IPS-NIHi7 (cell line): ENCODE measurements at regions not wholly inside any gene's neighbourhood (a gene's known extent, or its start where the extent isn't known, plus 50 kb on each side); places are given as distances from the start of the nearest gene placed in this dataset.

Experiments used
- DNase-seq: peaks from one replicate; pipeline ENCODE4 v3.0.0; 2012; ENCODE audit warnings: mixed read lengths; ENCODE audit errors: extremely low spot score

DNA sequence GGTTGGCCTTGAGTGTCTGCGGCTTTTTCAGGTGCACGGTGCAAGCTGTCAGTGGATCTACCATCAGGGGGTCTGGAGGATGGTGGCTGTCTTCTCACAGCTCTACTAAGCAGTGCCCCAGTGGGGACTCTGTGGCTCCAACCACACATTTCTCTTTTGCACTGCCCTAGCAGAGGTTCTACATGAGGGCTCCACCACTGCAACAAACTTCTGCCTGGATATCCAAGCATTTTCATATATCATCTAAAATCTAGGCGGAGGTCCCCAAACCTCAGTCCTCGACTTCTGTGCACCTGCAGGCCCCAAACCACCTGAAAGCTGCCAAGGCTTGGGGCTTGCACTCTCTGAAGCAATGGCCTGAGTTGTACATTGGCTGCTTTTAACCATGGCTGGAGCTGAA lies 601.5 kb downstream of the MTRR start:
- DNase-seq, result no peak

DNA sequence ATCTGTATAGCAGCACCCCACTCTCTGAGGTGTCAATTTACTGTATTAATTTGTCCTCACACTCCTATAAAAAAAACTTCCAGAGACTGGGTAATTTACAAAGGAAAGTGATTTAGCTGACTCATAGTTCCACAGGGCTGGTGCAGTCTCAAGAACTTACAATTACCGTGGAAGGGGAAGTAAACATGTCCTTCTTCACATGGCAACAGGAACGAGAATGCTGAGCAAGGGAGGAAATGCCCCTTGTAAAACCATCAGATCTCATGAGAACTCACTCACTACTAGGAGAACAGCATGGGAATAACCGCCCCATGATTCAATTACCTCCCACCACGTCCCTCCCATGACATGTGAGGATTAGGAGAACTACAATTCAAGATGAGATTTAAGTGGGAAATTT lies 602.6 kb downstream of the MTRR start:
- no peak for DNase-seq

DNA sequence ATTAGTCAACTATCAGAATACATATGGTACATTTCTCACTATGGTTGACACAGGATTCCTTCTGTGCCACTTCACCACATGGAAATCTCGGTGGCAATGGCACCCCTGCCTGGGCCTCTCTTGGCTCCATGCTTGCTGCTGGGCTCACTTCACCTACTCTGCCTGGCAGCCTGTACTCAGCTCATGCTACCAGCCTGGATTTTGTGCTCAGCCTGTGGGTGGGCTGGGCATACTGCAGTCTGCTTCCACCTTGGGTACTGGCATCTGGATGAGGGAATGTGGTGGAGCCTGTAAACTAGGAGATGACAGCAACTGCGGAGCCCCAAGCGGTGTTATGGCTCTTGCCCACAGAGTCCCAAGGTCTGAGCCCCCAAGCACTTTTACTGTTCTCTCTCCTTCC lies 604.1 kb downstream of the MTRR start:
- DNase-seq, result no peak

DNA sequence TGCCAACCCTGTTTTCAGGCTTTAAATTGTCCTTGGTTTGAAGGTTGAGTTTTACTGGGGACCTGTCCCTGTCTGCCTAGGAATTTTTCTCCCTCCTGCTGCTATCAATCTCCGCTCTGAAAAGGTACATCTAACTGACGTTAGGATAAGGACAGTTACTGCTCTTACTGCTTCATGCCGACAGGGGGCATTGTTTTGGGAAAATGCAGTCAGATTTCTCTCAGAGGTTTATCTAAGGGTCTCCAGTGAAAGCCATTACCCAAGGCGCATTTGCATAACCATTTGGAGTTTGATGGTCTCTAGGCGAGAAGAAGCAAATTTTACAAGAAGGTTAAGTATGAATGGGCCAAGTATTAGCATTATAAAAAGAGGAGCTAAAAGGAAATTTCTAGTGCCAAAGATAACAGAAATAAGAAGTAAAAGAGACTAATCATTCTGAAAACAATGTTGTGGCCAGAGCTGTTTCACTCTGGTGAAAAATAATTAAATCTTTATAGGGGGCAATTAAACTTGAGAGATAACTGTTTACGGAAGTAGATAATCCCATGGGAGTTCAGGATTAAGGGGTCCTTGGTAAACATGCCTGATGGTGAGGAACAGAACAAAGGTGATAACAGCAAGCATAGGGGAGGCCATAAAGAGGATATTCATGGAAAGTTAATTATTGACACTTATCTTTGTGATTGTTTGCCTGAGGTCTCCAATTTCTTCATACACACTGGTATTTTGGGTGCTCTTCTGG lies 605.0 kb downstream of the MTRR start:
- peak; percentile 60 for DNase-seq

DNA sequence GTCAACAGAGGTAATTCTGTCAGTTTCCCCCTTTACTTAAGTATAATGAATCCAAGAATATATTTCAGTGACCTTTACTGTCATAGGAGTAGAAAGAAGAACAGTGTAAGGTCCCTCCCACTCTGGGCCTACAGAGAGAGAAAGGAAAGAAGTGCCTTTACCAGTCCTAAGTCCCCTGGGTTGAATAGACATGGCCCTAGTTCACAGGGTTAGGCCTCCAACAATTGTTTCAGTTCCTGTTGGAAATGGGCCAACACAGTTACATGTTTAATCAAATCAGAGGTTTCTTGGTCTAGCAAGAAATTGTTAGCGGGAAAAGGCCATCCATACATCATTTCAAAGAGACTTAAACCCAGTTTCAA lies 605.6 kb downstream of the MTRR start:
- DNase-seq, result no peak

DNA sequence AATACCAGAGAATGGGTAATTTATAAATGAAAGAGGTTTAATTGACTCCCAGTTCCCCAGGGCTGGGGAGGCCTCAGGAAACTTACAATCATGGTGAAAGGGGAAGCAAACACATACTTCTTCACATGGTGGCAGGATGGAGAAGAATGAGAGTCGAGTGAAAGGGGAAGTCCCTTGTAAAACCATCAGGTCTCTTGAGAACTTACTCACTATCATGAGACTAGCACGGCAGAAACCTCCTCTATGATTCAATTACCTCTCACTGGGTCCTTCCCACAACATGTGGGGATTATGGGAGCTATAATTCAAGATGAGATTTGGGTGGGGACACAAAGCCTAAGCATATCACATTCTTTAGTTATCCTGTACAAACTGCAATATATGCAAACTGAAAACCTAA lies 609.4 kb downstream of the MTRR start:
- no peak for DNase-seq

DNA sequence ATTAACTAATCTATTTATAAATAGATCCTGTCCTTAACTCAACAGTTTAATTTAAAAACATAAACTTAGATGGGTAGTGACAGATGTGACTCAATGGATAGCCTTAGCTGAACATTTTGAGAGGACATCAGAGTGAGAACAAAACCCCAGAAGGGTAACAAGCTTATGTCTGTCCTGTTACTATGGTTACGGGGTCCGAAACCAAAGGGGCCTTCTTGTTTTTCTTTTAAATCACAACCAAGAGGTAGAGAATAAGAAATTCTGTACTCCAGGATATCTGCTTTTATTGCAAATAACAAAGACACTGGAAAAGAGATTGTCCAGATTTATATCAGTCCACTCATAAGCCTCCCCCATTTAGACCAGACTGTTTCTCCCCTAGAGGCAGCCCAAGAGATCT lies 612.1 kb downstream of the MTRR start:
- no peak for DNase-seq

DNA sequence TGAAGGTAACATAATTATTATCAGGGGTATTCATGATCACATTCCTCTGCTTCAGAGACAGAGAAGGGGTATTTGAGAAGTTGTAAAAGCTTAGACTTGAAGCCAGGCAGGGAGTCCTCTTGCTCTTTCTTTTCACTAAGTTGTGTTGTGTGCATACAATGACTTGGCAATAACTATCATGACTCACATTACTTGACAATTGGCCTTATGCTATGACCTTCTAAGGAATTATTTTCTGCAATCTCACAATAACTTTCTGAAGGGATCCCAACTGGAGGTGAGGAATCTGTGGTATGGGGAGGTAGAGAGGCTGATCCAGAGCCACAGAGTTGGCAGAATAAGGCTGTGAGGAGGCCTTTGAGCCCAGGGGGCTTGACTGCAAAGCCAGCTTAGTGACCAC lies 622.3 kb downstream of the MTRR start:
- no peak for DNase-seq

DNA sequence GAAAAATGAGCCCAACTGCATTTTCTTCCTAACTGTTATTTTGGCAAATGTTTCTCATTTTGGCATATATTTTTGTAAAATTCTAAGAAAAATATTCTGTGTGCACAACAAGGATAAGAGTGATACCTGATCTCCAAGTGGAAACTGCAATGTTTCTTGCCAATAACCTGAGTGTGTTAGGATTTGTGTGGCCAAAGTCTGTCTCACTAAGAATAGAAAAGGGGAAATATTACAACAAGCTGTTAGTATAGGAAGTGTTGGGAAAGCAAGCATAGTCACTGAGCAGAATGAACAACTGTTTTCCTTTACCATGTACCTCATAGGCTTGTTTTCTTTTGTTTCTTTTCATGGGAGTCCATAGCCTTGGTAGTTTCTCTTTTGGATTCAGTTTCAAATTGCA lies 624.2 kb downstream of the MTRR start:
- DNase-seq, result no peak

DNA sequence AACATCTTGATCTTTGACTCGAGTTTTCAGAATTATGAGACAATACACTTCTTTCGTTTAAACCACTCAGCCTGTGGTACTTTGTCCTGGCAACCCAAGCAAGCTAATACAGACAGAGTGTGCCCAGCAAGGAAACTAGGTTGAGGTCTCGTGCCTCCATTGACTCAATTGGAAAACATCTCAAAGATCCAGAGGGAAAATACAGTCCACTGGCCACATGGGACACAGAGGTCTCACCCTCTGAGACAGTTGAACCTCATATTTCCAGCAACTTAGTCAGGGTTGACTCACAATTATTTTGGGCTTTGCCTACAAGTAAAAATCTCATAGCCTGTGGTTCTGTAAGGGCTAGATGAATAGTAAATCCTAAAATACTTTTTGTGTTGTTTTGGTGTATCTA lies 631.5 kb downstream of the MTRR start:
- DNase-seq, result no peak

DNA sequence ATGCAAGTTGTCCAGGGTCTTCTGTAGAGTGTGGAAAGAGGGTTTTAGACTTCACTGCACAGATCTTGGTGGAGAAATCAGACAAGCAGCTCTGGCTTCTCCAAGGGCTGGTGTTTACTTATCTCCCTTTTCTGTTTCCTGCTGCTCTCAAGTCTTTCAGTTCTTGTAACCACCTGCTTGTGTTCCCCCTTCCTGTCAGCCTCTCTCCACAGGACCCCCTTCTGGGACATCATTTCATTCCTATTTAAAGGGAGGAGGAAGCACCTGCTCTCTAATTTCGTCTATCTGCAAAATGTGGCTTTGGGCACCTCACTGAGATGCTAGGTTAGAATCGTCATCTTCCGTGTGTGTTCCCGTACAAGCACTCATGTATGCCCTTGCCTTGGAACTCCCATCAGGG lies 636.2 kb downstream of the MTRR start:
- no peak for DNase-seq

DNA sequence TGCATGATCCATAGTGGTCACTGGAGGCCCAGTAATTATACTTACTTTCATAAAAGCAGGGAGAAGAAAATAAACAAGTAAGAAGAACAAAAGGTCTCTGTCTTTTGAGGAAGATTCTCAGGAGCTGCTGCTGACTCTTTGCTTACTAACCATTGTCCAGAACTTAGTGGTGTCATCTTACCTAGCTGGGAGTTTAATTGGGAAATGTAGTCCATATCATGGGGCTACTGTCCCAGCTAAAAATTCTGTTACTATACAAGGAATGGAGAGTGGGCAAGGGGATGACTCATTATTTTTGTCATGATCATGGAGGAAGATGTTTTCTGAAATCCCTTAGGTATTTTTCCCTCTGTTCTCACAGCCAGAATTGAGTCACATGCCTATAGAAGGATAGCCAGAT lies 639.3 kb downstream of the MTRR start:
- no peak for DNase-seq

DNA sequence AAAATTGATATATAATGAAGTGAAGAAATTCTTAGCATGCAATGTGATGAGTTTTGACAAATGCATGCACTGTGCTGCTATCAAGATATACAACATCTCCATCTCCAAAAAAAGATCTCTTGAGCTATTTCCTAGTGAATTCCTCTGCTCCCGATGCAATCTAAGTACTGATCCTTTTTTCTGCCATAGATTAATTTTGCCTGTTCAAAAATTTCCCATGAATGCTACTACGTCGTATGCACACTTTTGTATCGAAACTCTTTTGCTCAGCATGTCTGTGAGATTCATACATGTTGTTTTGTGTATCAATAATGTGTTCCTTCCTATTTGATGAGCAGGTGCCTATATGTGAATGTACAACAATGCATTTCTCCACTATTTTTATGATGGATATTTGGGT lies 647.4 kb downstream of the MTRR start:
- no peak for DNase-seq

DNA sequence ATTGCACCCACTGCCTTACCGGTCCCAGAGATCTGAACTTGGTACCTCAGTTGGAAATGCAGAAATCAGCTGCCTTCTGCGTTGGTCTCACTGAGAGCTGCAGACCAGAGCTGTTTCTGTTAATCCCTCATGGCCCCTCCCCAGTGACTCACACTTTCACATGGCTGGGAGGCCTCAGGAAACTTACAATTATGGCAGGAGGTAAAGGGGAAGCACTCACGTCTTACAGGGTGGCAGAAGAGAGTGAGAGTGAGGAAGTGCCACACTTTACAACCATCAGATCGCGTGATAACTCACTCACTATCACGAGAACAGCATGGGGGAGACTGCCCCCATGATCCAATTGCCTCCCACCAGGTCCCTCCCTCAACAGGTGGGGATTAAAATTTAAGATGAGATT lies 648.5 kb downstream of the MTRR start:
- no peak for DNase-seq

DNA sequence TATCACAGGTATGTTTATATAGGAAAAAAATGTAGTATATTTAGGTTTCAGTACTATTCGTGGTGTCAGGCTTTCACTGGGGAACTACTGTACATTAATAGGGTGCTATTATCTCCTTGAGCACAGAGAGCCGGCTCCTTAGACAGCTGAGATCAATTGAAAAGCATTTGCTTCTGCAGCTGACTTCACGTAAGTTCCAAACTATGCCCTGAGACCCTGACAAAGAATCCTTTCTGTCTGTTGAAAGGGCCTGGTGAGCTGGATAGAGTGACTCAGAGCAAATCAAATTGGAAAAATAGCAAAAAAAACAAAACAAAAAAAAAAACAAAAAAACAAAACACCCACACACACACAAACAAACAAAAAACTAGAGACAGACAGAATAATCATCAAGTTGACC lies 652.0 kb downstream of the MTRR start:
- no peak for DNase-seq

DNA sequence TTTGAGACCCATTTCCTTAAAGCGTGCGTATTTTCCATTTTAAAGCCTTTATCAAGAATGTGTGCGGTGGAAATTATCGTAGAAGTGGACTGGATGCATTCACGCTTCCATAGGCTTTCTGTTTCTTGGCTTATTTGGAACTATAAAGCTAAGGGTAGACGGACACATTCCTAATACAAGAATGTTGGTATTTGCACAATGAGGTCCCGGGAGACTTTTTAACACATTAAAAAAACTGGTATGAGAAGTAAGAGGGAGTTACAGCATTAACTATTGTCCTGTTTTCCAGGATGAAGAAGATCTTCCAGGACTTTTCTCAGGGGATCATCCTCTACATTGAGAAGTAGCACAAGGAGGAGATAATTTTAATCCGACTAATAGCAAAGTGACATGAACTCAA lies 653.0 kb downstream of the MTRR start:
- no peak for DNase-seq

DNA sequence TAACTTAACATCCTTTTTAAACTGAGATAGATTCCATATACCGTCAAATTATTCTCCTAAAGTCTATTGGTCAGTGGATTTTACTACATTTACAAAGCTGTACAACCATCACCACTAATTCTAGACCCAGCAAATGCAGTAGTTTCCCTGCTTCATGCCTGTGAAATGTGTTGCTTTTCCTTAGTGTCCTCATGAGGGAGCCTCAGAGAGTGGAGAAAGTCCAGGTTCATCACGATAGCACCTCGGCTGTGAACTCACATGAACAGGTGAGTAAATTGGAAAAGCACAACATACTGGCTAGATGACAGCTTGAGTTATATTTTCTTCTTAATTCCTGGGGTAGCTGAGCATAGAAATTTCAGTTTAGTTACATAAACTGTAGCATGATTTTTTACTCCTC lies 653.7 kb downstream of the MTRR start:
- DNase-seq, result no peak

DNA sequence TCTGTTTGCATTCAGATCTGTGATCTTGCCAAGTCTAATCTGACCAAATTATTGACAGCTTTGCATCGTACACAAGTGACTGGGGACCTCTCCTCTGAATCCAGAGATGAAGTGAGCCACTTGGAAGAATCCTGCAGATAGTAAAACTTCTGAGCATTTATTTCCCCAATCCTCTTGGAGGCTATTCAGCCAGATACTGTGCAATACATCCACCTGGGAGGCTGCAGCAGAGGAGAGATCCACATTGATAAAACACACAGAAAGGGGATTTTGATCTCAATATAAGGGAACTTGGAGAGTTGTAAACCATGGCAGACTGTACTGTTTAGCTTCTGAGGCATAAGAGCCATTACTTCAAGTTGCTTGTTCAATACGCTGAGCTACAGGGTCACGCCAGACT lies 654.6 kb downstream of the MTRR start:
- no peak for DNase-seq

DNA sequence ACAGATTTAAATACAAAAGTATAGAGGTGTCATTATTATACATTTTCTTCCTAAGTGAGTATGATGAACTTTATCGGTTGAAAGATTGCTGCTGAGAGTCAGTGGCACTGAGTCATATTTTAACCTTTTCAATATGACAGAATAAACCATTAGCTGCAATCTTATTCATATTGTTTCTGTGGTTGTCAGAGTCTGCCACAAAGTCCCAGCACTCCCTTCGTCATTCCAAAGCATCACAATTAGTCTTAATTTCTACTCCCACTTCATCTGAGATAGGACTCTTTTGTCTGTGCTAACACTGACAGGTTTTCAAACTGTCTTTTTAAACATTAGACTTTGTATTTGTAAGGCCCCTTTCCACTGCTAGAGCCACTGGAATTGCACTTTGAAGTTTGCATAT lies 656.9 kb downstream of the MTRR start:
- DNase-seq, result no peak

DNA sequence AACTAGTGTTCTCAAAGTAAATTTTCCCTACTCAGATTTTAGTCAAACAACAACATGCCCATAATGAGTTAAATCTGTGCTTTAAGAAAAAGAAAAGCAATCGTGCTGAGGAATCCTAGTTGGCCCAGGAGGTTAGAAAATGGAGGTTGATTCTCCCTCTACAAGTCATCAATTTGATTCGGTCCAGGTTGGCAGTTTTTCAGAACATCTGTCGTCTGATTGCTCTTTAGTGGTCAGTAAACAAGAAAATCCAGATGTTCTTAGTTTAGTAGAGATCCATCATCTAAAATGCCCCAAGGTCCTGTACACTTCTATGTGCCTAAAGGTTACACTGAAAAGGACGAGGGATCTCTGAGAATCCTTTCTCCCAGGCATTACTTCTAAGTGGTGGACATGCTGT lies 659.2 kb downstream of the MTRR start:
- DNase-seq, result no peak

DNA sequence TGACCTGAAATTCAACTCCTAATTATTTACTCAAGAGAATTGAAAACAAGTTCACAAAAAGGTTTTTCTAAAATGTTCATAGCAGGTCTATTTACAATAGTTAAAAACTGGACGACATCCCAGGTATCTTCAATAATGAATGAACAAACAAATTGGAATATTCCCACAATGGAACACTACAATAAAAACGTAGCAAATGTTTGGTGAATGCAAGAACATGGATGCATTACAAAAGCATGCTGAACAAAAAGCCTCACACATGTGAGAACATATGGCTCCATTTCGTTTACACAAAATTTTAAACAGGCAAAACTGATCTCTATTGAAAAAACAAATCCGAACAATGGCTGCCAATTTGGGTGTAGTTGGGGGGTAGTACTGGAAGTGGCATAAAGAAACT lies 669.9 kb downstream of the MTRR start:
- DNase-seq, result no peak

DNA sequence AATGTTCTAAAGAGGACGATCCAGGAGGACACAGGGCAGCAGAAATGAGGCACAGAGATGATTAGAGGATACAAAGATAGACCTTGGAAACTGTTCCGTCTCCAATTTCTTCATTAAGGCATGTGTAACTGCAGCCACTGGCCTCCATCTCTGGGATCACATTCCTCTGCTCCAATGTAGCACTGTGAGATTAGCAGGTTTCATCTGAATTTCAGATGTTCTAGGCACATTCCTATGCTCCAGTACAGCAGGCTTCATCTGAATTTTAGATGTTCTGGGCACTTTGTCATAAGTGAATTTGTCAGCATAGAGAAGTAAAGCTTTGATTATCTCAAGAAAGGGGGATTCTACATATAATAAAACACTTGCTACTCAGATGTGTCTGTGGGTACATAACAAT lies 671.4 kb downstream of the MTRR start:
- no peak for DNase-seq

DNA sequence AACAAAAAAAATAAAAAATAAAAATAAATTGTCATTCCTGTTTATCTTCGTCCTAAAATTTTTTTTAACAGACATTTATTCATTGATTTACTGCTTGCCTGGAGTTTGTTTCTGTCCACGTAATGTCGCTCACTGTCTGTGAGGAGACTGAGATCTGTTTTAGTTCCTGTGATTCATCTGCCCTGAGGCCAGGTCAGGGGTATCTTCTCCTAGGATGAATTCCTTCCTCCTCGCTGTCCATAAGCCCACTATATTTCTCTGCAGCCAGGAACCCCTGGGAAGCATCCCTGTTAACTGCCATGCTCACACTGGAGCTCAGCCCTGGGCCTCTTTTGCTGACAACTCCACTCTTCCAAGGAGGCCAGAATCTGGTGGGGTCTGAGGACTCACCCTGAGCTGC lies 682.0 kb downstream of the MTRR start:
- no peak for DNase-seq

DNA sequence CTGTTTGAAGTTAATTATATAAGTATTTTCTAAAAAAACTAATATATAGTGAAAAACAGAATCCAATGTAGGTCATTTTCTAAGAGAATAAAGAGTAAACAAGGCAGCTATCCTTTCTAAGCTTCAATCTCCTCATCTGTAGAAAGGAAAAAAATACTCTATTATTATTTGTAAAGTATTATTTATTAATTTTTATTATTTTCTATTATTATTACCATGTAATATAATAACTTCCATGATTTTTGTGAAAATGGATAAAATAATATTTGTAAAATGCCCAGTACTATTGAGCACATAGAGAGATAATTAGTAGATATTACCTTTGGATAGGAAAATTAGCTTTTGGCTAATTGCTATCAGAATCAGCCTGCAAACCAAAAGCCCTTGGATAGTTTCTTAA lies 684.4 kb downstream of the MTRR start:
- no peak for DNase-seq

DNA sequence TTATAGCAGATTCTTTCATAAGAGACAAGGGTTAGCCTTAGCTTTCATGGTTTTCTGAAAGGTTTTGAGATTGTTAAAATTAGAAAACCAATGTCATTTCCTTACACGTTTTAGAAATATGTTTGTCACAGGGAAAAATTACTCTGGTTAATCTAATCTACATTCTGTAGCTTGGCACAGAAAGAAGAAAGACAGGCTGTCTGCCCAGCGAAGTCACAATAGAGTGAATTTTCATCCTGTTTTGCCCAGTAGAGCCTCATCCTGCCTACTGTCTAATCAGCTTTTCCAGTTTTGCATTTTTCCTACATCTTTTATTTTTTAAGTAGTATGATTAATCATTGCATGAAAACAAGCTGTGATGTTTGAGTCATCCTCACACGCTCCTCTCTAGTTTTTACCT lies 688.8 kb downstream of the MTRR start:
- DNase-seq, result no peak
